HCT116 (cell line): ENCODE measurements at regions not wholly inside any gene's neighbourhood (a gene's known extent, or its start where the extent isn't known, plus 50 kb on each side); places are given as distances from the start of the nearest gene placed in this dataset.

Experiments used
- POLR2A ChIP-seq: IDR thresholded peaks from 2 replicates; pipeline ENCODE4 v1.7.0; 2011; ENCODE audit warnings: borderline replicate concordance; ENCODE audit not compliant: insufficient read depth, insufficient read length; ENCODE audit errors: extremely low read depth
- TF ChIP-seq, protein P1 (sequence below), 3 experiments: fragments of 200-600 bp in 1 of 3; sonication (generic) in 1 of 3; IDR thresholded peaks in 2 of 3; conservative IDR thresholded peaks in 1 of 3; 2 replicates each; pipeline ENCODE4 v1.5.1; 2012 to 2017; ENCODE audit warnings: low read depth in 2 of 3, low read length in 2 of 3, antibody characterized with exemption in 1 of 3, borderline replicate concordance in 1 of 3, control low read depth in 1 of 3, mild to moderate bottlenecking in 1 of 3, mixed read lengths in 1 of 3, mixed run types in 1 of 3, moderate library complexity in 1 of 3; ENCODE audit not compliant: insufficient read depth in 1 of 3

DNA sequence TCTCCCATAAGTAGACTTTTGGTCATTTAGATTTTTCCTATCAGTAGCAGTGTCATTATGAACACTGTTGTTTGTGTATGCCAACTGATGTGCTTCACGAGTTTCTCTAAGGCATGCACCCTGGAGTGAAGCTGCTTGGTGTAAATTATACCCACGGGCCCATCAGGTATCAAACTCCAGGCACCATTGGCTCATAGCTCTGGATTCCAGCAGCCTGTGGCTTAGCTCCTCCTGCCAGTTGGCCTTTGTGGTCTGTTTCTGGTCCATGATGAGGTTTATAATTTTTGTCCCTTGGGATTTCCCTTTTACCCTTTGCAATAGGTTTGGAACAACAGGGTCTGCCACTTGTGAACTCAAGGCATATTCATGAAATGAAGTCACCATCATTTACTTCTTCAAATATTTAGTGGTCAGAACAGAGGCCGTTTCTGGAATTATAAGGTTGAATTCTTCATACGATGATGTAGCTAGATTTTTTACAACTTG lies 350.5 kb downstream of the PRL start:
- TF ChIP-seq, protein P1, sequence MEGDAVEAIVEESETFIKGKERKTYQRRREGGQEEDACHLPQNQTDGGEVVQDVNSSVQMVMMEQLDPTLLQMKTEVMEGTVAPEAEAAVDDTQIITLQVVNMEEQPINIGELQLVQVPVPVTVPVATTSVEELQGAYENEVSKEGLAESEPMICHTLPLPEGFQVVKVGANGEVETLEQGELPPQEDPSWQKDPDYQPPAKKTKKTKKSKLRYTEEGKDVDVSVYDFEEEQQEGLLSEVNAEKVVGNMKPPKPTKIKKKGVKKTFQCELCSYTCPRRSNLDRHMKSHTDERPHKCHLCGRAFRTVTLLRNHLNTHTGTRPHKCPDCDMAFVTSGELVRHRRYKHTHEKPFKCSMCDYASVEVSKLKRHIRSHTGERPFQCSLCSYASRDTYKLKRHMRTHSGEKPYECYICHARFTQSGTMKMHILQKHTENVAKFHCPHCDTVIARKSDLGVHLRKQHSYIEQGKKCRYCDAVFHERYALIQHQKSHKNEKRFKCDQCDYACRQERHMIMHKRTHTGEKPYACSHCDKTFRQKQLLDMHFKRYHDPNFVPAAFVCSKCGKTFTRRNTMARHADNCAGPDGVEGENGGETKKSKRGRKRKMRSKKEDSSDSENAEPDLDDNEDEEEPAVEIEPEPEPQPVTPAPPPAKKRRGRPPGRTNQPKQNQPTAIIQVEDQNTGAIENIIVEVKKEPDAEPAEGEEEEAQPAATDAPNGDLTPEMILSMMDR (IDR thresholded peaks at IDR 0.05 in 2 of 3, conservative IDR thresholded peaks at IDR 0.05 in 1 of 3; ENCODE audit: borderline replicate concordance in 1 of 3, insufficient read depth in 1 of 3, low read depth in 2 of 3, low read length in 2 of 3) = no peak
- TF ChIP-seq POLR2A = no peak
